Frontal cortex (tissue), 3 donors: ENCODE measurements at regions not wholly inside any gene's neighbourhood (a gene's known extent, or its start where the extent isn't known, plus 50 kb on each side); places are given as distances from the start of the nearest gene placed in this dataset.
"Not testable (repeated sequence)": the region's sequence is repeated elsewhere in the genome, so short reads cannot be mapped to it uniquely, and the experiment has no call there.

Experiments used
- DNase-seq, 2 donors: peaks; one replicate each; pipeline ENCODE4 v3.0.0; 2012; ENCODE audit warnings: low spot score in 2 of 2
- FAIRE-seq: peaks from 2 replicates; lab custom pipeline; 2012; peaks lifted over from hg19 to GRCh38; lab: Jason Lieb, UNC
- donor health status: control.
- donor health status: control.
- donor health status: control.

- DNase-seq: no peak
- FAIRE-seq: no peak
Measured at GRCh38 chr10:43931308-43931930, 282.7 kb upstream of the ZNF32 start.

GRCh38 chr10:43930777-43931176 is 282.1 kb upstream of the ZNF32 start:
- FAIRE-seq (no peak), DNase-seq (no peak)

DNA sequence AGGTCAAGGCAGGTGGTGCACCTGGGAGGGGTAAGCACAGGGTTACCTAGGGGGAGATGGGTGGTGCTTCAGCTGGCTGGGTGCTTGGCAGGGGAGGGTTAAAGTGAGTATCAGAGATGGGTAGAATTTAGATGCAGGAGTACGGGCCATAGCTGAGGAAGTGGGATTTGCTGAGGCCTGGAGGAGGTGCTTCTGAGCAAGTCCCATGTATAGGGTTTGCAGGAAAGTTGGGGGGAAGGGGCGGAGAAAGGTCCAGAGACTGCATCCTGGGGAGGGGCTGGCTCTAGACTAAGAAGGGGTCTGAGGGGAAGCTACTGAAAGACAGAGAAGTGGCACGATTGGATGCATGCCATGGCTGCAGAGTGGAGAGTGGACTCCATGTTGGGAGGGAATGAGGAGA is 281.6 kb upstream of the ZNF32 start:
- DNase-seq (no peak), FAIRE-seq (no peak)

DNA sequence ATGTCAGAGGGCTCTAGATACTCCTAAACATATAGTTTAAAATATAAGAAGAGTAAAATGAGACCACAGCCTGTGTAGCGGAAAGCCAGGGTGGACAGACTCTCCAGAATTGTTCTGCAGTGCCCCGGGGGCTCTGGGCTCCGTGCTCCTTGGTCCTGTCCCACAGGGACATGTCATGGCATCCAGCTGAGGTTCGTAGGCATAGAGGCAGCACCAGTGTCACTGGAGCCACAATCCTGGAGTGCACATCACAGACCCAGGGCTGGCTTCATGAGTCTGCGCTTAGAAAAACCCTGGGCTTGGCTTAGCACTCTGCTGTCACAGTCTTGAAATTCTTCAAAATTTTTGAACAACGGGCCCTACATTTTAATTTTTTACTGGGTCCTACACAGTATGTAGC is 280.4 kb upstream of the ZNF32 start:
- FAIRE-seq: no peak

GRCh38 chr10:43928425-43928968 is 279.8 kb upstream of the ZNF32 start:
- DNase-seq: no peak
- FAIRE-seq: no peak

More for the DNA sequence above, 280.4 kb upstream of the ZNF32 start:
- DNase-seq: no peak

- FAIRE-seq (no peak), DNase-seq (no peak)
Measured at GRCh38 chr10:43926875-43927406, 278.3 kb upstream of the ZNF32 start.

GRCh38 chr10:43926371-43926770 is 277.7 kb upstream of the ZNF32 start:
- DNase-seq (no peak), FAIRE-seq (no peak)

DNA sequence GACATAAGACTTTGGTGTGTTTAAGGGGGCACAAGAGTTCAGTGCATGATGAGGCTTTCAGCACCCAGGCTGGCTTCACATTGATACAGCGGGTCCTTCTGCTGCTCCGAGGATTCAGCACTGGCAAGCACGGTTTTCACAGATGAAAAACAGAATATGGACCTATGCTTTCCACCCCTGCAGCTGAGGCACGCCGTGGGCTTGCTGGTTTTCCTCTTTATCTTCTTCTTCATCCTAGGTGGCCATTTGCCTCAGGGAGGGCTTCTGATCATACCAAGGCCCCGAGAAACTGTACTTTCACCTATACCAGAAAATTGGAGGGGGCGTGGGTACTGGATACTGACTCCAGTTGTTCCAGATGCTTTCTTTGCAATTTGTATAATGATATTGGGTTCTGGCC is 277.1 kb upstream of the ZNF32 start:
- DNase-seq: no peak
- no peak for FAIRE-seq

DNA sequence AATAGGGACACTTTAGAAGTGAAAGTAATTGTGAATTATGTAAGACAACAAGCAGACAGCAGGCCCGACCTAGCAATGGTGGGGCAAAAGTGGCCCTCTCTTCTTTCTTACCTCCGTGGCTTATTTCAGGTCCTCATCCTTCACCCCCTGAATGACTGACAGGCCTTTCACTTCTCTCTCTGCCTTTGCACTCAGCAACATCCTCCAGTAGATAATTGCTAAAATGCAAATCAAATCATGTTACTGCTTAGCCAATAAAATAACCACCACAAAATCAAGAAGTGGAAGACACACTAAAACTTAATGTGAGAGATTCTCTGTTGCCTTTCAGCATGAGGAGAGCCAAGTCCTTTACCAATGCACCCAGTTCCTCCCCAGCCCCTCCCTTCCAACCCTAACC is 274.6 kb upstream of the ZNF32 start:
- no peak for DNase-seq
- no peak for FAIRE-seq

GRCh38 chr10:43922335-43923280 is 273.9 kb upstream of the ZNF32 start:
- FAIRE-seq (no peak), DNase-seq (no peak)

DNA sequence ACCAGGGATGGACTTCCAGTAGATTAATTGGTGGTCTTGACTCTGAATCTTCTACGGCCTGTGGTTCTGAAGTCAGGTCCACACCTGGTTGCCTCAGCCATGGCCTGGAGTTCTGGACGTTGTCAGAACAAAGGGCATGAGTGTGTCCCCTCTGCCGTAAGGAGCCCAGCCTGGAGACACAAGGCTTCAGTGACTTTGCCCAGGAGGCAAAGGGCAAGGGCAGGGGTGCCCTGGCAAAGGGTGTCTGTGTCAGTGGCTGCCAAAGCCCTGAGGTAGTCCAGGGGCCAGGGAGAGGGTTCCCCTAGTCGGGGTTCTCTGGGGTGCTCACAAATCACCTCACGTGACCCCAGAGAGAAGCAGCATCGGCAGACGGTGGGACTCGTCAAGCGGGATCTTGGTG is 273.2 kb upstream of the ZNF32 start:
- FAIRE-seq (no peak), DNase-seq (no peak)

- no peak for FAIRE-seq
- DNase-seq: no peak
Measured at GRCh38 chr10:43921478-43921877, 272.8 kb upstream of the ZNF32 start.

GRCh38 chr10:43920236-43920758 is 271.6 kb upstream of the ZNF32 start:
- FAIRE-seq, DNase-seq: not testable (repeated sequence)

- FAIRE-seq: no peak
- no peak for DNase-seq
Measured at GRCh38 chr10:43913676-43914235, 265.1 kb upstream of the ZNF32 start.

GRCh38 chr10:43912469-43912868 is 263.8 kb upstream of the ZNF32 start:
- DNase-seq (no peak), FAIRE-seq (no peak)

GRCh38 chr10:43906490-43906889 is 257.8 kb upstream of the ZNF32 start:
- FAIRE-seq (no peak), DNase-seq (no peak)

DNA sequence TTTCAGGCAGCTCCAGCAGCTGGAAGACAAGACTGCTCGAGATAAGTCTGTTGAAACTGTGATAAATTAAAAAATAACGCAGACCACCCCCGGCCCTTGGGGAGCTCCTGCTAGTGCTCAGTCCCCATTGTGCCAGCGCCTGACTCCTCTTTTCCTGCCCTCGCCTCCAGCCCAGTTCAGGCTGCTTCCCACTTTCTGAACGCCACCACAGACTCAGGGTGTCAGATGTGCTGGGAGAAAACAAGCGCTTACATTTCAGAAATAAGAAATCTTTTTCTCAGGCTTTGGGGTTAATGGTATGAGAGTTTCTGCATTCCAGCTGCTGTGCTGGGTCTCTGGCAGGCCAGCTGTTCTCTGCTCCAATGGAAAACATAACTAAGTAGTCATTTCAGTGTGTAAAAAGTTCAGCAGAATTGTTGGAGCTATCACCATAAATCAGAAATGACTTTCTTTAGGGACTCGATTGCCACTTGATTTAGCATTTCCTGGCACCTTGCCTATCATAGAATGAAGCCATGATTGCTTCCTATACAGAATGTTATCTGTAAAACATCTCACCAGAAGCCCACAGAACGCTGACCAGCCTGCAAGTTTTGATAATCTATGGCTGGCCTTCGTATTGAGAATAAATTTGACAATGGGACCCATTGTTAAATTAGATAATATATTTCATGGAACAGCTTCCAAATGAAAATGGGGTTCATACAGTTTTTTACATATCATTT is 257.0 kb upstream of the ZNF32 start:
- DNase-seq (no peak), FAIRE-seq (no peak)

- FAIRE-seq (no peak), DNase-seq (no peak)
Measured at GRCh38 chr10:43904844-43905243, 256.2 kb upstream of the ZNF32 start.

DNA sequence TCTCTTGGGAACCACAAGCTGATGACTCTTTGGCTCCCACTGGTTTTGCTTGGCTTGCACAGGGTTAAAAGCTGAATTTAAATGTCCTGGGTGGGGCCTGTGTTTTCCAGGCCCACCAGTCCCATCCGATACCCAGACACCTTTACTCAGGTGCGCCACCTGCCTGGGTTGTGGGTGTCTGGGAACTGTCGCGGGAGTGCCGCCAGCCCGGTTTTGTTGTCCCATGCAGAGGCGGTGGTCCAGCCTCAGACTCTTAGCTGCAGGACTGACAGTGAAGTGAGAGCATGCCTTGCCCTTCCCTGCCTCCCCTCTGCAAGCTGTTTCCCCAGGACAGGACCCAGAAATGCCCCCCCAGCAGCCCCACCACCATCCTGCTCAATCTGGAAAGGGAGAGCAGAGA is 255.6 kb upstream of the ZNF32 start:
- DNase-seq: no peak

GRCh38 chr10:43903451-43903850 is 254.8 kb upstream of the ZNF32 start:
- FAIRE-seq: no peak
- no peak for DNase-seq

More for the DNA sequence above, 255.6 kb upstream of the ZNF32 start:
- FAIRE-seq: no peak
